ENCODE measurements at regions not wholly inside any gene's neighbourhood (a gene's known extent, or its start where the extent isn't known, plus 50 kb on each side); places are given as distances from the start of the nearest gene placed in this dataset.

DNA sequence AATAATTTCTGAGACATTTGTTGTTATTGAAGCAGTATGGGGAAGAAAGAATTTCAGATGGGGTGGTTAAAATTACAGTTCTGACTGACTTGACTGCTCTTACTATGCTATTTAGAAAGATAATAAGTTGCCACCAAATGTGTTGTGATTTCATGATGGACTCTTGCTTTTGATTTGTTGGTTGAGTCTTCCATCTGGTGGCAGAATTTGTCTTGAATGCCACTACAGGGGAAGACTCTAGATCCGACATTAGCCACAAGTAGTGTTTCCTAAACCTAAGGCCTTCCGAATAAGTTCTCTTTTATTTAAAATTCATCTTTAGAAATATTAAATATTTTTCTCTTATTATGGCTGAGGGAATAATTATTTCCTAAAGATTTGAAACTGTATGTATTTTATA is 190.9 kb upstream of the ADGRL4 start:
- TF ChIP-seq SUZ12 (IDR thresholded peaks at IDR 0.05; ENCODE audit: extremely low read depth, insufficient read depth, insufficient read length) = no peak
- TF ChIP-seq ZNF274 (IDR thresholded peaks at IDR 0.05; ENCODE audit: low read depth, low read length) = no peak
- TF ChIP-seq YY1 (IDR thresholded peaks at IDR 0.05; ENCODE audit: insufficient read depth, insufficient read length) = no peak
